ENCODE measurements at regions not wholly inside any gene's neighbourhood (a gene's known extent, or its start where the extent isn't known, plus 50 kb on each side); places are given as distances from the start of the nearest gene placed in this dataset.

DNA sequence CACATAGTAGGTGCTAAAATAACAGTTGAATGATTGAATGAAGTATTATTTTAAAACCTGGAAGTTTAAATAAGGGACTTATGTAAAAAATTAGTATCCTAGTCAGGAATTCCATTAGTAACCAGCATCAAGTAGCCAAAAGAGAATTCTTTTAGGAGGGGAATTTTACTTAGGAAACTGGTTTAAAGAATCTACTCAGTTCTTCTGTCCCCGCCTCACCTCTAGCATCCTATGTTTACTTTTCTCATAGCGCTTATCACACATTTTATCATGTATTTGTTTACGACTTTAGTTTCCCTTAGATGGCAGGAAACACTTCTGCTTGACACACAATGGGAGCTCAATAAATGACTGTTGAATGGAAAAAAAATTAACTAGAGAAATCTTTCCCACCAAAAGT is 229.0 kb downstream of the KLF5 start:
- TF ChIP-seq FOXP2 (optimal IDR thresholded peaks at IDR 0.05; ENCODE audit: control extremely low read depth, extremely low read length, insufficient read depth) = no peak
- TF ChIP-seq EZH2 (IDR thresholded peaks at IDR 0.05) = no peak

Data from SK-N-MC (cell line).